Mucosa of descending colon (tissue), 3 donors: ENCODE measurements at regions not wholly inside any gene's neighbourhood (a gene's known extent, or its start where the extent isn't known, plus 50 kb on each side); places are given as distances from the start of the nearest gene placed in this dataset.

Experiments used
- ATAC-seq: fragments of 200-7000 bp; cut with Tn5 transposase; one replicate; pipeline ENCODE4 v1.9.1; 2020; ENCODE audit warnings: mild to moderate bottlenecking, moderate library complexity
- DNase-seq, 3 donors: peaks; one replicate each; pipeline ENCODE4 v3.0.0-alpha.2; 2020
- H3K36me3 ChIP-seq: fragments of 200-600 bp; one replicate; pipeline ENCODE4 v1.8.0; 2021; ENCODE audit warnings: low read depth, mild to moderate bottlenecking
- H3K4me1 ChIP-seq: fragments of 200-600 bp; one replicate; pipeline ENCODE4 v1.8.0; 2021; ENCODE audit warnings: low read depth, mild to moderate bottlenecking
- H3K4me3 ChIP-seq: fragments of 200-600 bp; one replicate; pipeline ENCODE4 v1.8.0; 2021; ENCODE audit warnings: mild to moderate bottlenecking
- H3K9me3 ChIP-seq: fragments of 200-600 bp; one replicate; pipeline ENCODE4 v1.8.0; 2021; ENCODE audit warnings: mild to moderate bottlenecking
- CTCF ChIP-seq: fragments of 200-600 bp; IDR thresholded peaks from one replicate; pipeline ENCODE4 v1.8.0; 2022; ENCODE audit warnings: antibody characterized with exemption, mild to moderate bottlenecking
- intact Hi-C, 2 donors: fragments of 100-400 bp; cut with DNase I in 1 of 2; cut with micrococcal nuclease in 1 of 2; formaldehyde crosslinking; loops; one replicate each; pipeline versions ENCODE4 v1.11.0 to v1.11.1; 2022; cut with DNase I, micrococcal nuclease
- donor health status: DM: no; HTN: no; CAD: no; lungs with moderate emphysema.
- donor health status: DM: no; HTN: no; CAD: no.
- donor health status: DM: no; HTN: yes; CAD: no.

DNA sequence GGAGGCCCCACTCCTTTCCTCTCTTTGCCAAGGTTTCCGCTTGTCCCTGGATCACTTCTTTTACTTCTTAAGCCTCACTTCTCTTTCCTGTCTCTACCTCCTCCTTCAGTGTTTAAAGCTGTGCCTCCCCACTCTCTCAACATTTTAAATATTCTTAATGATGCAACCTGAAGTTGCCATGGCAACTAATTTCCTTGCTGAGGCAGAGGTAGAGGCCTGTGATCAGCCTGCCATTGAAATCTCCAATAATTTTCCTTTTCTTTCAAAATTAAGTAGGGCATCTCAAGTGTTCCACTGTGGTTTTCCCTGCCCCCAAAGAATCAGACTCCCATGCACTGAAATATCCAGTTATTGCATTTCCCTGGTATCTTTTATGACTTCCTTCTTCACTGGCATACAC lies 108.6 kb upstream of the VRK1 start:
- Histone ChIP-seq H3K36me3 (no peaks in the 10 kb centered on the region), H3K4me3 (no peak overlapping the region), H3K9me3 (no peaks in the 10 kb centered on the region), H3K4me1 (no peaks in the 10 kb centered on the region)
- ATAC-seq (no peak), DNase-seq (no peak)
- intact Hi-C loops: no loop called here
- no peak for TF ChIP-seq CTCF

- no peak for TF ChIP-seq CTCF
- Histone ChIP-seq H3K4me3 (no peak overlapping the region), H3K4me1 (no peaks in the 10 kb centered on the region), H3K36me3 (no peaks in the 10 kb centered on the region), H3K9me3 (no peaks in the 10 kb centered on the region)
- DNase-seq: no peak
- no peak for ATAC-seq
- intact Hi-C loops: no loop called here
These were observed 106.3 kb upstream of the VRK1 start for GRCh38 chr14:96690713-96691383.

GRCh38 chr14:96693252-96693820 lies 103.8 kb upstream of the VRK1 start:
- Histone ChIP-seq H3K4me3 (no peak overlapping the region), H3K9me3 (no peaks in the 10 kb centered on the region), H3K36me3 (no peaks in the 10 kb centered on the region), H3K4me1 (no peaks in the 10 kb centered on the region)
- intact Hi-C loops: no loop called here
- ATAC-seq: no peak
- no peak for TF ChIP-seq CTCF
- DNase-seq: no peak

DNA sequence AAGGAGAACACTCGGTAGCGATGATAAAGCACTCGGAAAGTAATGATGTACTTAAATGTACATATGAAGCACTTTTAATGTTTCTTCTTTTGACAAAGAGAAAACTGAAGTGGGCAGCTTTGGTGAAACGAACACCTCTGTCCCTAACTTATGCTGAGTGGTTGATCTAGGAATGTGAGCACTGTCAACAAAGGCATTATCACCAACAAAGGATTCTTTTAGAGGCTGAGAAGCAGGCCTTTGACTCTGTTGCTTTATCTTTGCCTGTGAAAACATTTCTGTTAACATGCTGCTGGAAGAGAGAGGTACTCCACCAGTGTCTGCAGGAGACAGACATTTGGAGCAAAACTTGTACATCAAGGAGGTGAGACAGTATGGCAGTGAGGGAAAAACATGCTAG lies 103.2 kb upstream of the VRK1 start:
- Histone ChIP-seq H3K4me1 (no peaks in the 10 kb centered on the region), H3K9me3 (no peaks in the 10 kb centered on the region), H3K36me3 (no peaks in the 10 kb centered on the region), H3K4me3 (no peak overlapping the region)
- TF ChIP-seq CTCF: no peak
- intact Hi-C loops: no loop called here
- DNase-seq (no peak), ATAC-seq (no peak)

GRCh38 chr14:96698960-96699539 lies 98.1 kb upstream of the VRK1 start:
- no peak for DNase-seq
- Histone ChIP-seq H3K36me3 (no peaks in the 10 kb centered on the region), H3K4me1 (no peaks in the 10 kb centered on the region), H3K4me3 (no peak overlapping the region), H3K9me3 (no peaks in the 10 kb centered on the region)
- ATAC-seq: no peak
- TF ChIP-seq CTCF: no peak
- intact Hi-C loops: no loop called here
